Activated T-cell treated with anti-CD3 and anti-CD28 coated beads, Interleukin-2, amount 50 U/mL, for 24 hours (primary cell): ENCODE measurements at regions not wholly inside any gene's neighbourhood (a gene's known extent, or its start where the extent isn't known, plus 50 kb on each side); places are given as distances from the start of the nearest gene placed in this dataset.

Source experiments
- DNase-seq: peaks from one replicate; pipeline ENCODE4 v3.0.0-alpha.2; 2020
- H3K27ac Mint-ChIP-seq: 2 replicates; pipeline ENCODE4 v1.8.0; 2020; ENCODE audit warnings: mild to moderate bottlenecking, mixed read lengths
- H3K27me3 Mint-ChIP-seq: 2 replicates; pipeline ENCODE4 v1.8.0; 2020; ENCODE audit warnings: mixed read lengths
- H3K36me3 Mint-ChIP-seq: 2 replicates; pipeline ENCODE4 v1.8.0; 2020; ENCODE audit warnings: low read depth, mixed read lengths
- H3K4me1 Mint-ChIP-seq: 2 replicates; pipeline ENCODE4 v1.8.0; 2020; ENCODE audit warnings: low read depth, mixed read lengths
- H3K4me3 Mint-ChIP-seq: 2 replicates; pipeline ENCODE4 v1.8.0; 2020; ENCODE audit warnings: mild to moderate bottlenecking, moderate library complexity, mixed read lengths
- H3K9me3 Mint-ChIP-seq: 2 replicates; pipeline ENCODE4 v1.8.0; 2020; ENCODE audit warnings: mixed read lengths

GRCh38 chr12:127235761-127236160, 1031.2 kb upstream of the TMEM132C start:
- H3K27me3 Mint-ChIP-seq, result no peaks in the 10 kb centered on the region
- H3K36me3 Mint-ChIP-seq, result no peaks in the 10 kb centered on the region
- no peak for DNase-seq
- H3K4me3 Mint-ChIP-seq, result no peak overlapping the region
- H3K9me3 Mint-ChIP-seq, result no peaks in the 10 kb centered on the region
- no peak overlapping the region for H3K27ac Mint-ChIP-seq
- no peaks in the 10 kb centered on the region for H3K4me1 Mint-ChIP-seq

GRCh38 chr12:127236491-127236890, 1030.5 kb upstream of the TMEM132C start:
- Mint-ChIP-seq H3K27ac (no peak overlapping the region), H3K36me3 (no peaks in the 10 kb centered on the region), H3K9me3 (no peaks in the 10 kb centered on the region), H3K4me1 (no peaks in the 10 kb centered on the region), H3K4me3 (no peak overlapping the region), H3K27me3 (no peaks in the 10 kb centered on the region)
- DNase-seq, result no peak

GRCh38 chr12:127237151-127237550, 1029.8 kb upstream of the TMEM132C start:
- no peak for DNase-seq
- no peaks in the 10 kb centered on the region for H3K9me3 Mint-ChIP-seq
- no peaks in the 10 kb centered on the region for H3K36me3 Mint-ChIP-seq
- no peak overlapping the region for H3K4me3 Mint-ChIP-seq
- H3K27ac Mint-ChIP-seq, result no peak overlapping the region
- H3K27me3 Mint-ChIP-seq, result peaks cover 3% of the 10 kb centered on the region
- H3K4me1 Mint-ChIP-seq, result no peaks in the 10 kb centered on the region

GRCh38 chr12:127238107-127238506, 1028.9 kb upstream of the TMEM132C start:
- no peak for DNase-seq
- Mint-ChIP-seq H3K27me3 (peaks cover 3% of the 10 kb centered on the region), H3K4me1 (no peaks in the 10 kb centered on the region), H3K9me3 (no peaks in the 10 kb centered on the region), H3K36me3 (no peaks in the 10 kb centered on the region), H3K4me3 (no peak overlapping the region), H3K27ac (no peak overlapping the region)

- Mint-ChIP-seq H3K27me3 (peaks cover 3% of the 10 kb centered on the region), H3K36me3 (no peaks in the 10 kb centered on the region), H3K27ac (no peak overlapping the region), H3K4me3 (no peak overlapping the region), H3K4me1 (no peaks in the 10 kb centered on the region), H3K9me3 (no peaks in the 10 kb centered on the region)
- no peak for DNase-seq
These were observed 1027.2 kb upstream of the TMEM132C start for GRCh38 chr12:127239781-127240180.

GRCh38 chr12:127240249-127240929, 1026.6 kb upstream of the TMEM132C start:
- Mint-ChIP-seq H3K4me1 (no peaks in the 10 kb centered on the region), H3K4me3 (no peak overlapping the region), H3K9me3 (no peaks in the 10 kb centered on the region), H3K27me3 (peaks cover 3% of the 10 kb centered on the region), H3K27ac (no peak overlapping the region), H3K36me3 (no peaks in the 10 kb centered on the region)
- DNase-seq, result no peak

- Mint-ChIP-seq H3K27ac (no peak overlapping the region), H3K4me3 (no peak overlapping the region), H3K36me3 (no peaks in the 10 kb centered on the region), H3K27me3 (peaks cover 3% of the 10 kb centered on the region), H3K4me1 (no peaks in the 10 kb centered on the region), H3K9me3 (no peaks in the 10 kb centered on the region)
- no peak for DNase-seq
These were observed 1025.7 kb upstream of the TMEM132C start for GRCh38 chr12:127241072-127241817.

GRCh38 chr12:127245009-127245408, 1022.0 kb upstream of the TMEM132C start:
- no peak for DNase-seq
- Mint-ChIP-seq H3K27ac (no peak overlapping the region), H3K4me1 (no peaks in the 10 kb centered on the region), H3K36me3 (no peaks in the 10 kb centered on the region), H3K4me3 (no peak overlapping the region), H3K9me3 (no peaks in the 10 kb centered on the region), H3K27me3 (peaks cover 7% of the 10 kb centered on the region)

GRCh38 chr12:127245437-127245836, 1021.5 kb upstream of the TMEM132C start:
- H3K36me3 Mint-ChIP-seq, result no peaks in the 10 kb centered on the region
- peaks cover 7% of the 10 kb centered on the region for H3K27me3 Mint-ChIP-seq
- DNase-seq, result no peak

GRCh38 chr12:127247937-127248336, 1019.0 kb upstream of the TMEM132C start:
- Mint-ChIP-seq H3K4me1 (no peaks in the 10 kb centered on the region), H3K4me3 (no peak overlapping the region), H3K9me3 (no peaks in the 10 kb centered on the region), H3K36me3 (no peaks in the 10 kb centered on the region), H3K27me3 (peaks cover 4% of the 10 kb centered on the region), H3K27ac (no peak overlapping the region)
- no peak for DNase-seq

More at GRCh38 chr12:127245437-127245836, 1021.5 kb upstream of the TMEM132C start:
- H3K4me1 Mint-ChIP-seq, result no peaks in the 10 kb centered on the region
- H3K4me3 Mint-ChIP-seq, result no peak overlapping the region
- H3K9me3 Mint-ChIP-seq, result no peaks in the 10 kb centered on the region
- H3K27ac Mint-ChIP-seq, result no peak overlapping the region

- Mint-ChIP-seq H3K27me3 (peaks cover 4% of the 10 kb centered on the region), H3K4me3 (no peak overlapping the region), H3K36me3 (no peaks in the 10 kb centered on the region), H3K27ac (no peak overlapping the region), H3K4me1 (no peaks in the 10 kb centered on the region), H3K9me3 (no peaks in the 10 kb centered on the region)
- no peak for DNase-seq
These were observed 1017.5 kb upstream of the TMEM132C start for GRCh38 chr12:127249428-127249827.

GRCh38 chr12:127253797-127254327, 1013.1 kb upstream of the TMEM132C start:
- no peak overlapping the region for H3K4me3 Mint-ChIP-seq
- H3K27me3 Mint-ChIP-seq, result no peaks in the 10 kb centered on the region
- no peaks in the 10 kb centered on the region for H3K36me3 Mint-ChIP-seq
- no peak overlapping the region for H3K27ac Mint-ChIP-seq
- peaks cover 3% of the 10 kb centered on the region for H3K9me3 Mint-ChIP-seq
- H3K4me1 Mint-ChIP-seq, result no peaks in the 10 kb centered on the region
- DNase-seq, result no peak

GRCh38 chr12:127254420-127254955, 1012.5 kb upstream of the TMEM132C start:
- H3K27me3 Mint-ChIP-seq, result no peaks in the 10 kb centered on the region
- no peaks in the 10 kb centered on the region for H3K4me1 Mint-ChIP-seq
- DNase-seq, result no peak
- no peak overlapping the region for H3K4me3 Mint-ChIP-seq
- peaks cover 3% of the 10 kb centered on the region for H3K9me3 Mint-ChIP-seq
- H3K27ac Mint-ChIP-seq, result no peak overlapping the region
- no peaks in the 10 kb centered on the region for H3K36me3 Mint-ChIP-seq

- H3K27me3 Mint-ChIP-seq, result no peaks in the 10 kb centered on the region
- H3K4me3 Mint-ChIP-seq, result no peak overlapping the region
- H3K36me3 Mint-ChIP-seq, result no peaks in the 10 kb centered on the region
- no peaks in the 10 kb centered on the region for H3K4me1 Mint-ChIP-seq
- peaks cover 3% of the 10 kb centered on the region for H3K9me3 Mint-ChIP-seq
- DNase-seq, result no peak
- H3K27ac Mint-ChIP-seq, result no peak overlapping the region
These were observed 1009.5 kb upstream of the TMEM132C start for GRCh38 chr12:127257366-127257935.

GRCh38 chr12:127260531-127260930, 1006.4 kb upstream of the TMEM132C start:
- Mint-ChIP-seq H3K9me3 (peaks cover 3% of the 10 kb centered on the region), H3K4me1 (no peaks in the 10 kb centered on the region), H3K27me3 (no peaks in the 10 kb centered on the region), H3K36me3 (no peaks in the 10 kb centered on the region), H3K27ac (no peak overlapping the region), H3K4me3 (no peak overlapping the region)
- DNase-seq, result no peak
